ENCODE measurements at regions not wholly inside any gene's neighbourhood (a gene's known extent, or its start where the extent isn't known, plus 50 kb on each side); places are given as distances from the start of the nearest gene placed in this dataset.

DNA sequence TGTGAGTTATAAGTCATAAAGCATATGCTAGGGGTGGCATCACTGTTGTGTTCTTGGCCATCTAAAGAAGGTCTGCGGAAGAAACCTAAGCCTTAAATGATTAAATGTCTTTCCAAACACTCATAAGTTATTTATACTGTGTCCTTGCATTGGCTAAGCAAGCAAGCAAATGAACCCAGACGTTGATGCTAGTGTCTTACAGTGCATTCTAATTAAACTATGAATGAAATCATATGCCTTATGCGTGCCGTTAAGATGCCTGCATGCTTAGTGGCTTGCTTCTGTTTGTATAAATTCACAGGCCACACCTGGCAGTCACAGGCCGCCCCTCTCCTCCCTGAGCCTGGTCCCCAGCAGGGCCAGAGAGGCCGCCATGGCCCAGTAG is 49.9 kb downstream of the RIN2 start:
- no peak for DNase-seq

DNA sequence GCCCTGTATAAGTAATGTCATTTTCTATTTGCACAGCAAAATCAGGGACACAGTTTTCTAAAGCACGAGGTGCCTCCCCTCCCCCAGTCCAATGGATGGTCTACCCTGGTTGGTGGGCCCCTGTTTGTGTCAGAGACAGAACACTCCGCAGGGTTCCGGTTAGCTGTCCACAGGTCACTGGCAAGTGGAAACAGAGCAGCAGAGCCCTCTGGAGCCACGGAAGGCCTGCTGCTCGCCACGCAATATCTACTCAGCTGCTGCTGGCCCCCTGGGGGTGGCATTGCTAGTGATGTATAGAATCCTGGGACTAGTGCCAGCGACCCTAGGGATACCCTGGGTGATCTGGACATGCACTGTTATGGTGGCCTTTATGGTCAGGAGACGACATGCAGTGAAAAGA is 50.4 kb downstream of the RIN2 start:
- DNase-seq: no peak

DNA sequence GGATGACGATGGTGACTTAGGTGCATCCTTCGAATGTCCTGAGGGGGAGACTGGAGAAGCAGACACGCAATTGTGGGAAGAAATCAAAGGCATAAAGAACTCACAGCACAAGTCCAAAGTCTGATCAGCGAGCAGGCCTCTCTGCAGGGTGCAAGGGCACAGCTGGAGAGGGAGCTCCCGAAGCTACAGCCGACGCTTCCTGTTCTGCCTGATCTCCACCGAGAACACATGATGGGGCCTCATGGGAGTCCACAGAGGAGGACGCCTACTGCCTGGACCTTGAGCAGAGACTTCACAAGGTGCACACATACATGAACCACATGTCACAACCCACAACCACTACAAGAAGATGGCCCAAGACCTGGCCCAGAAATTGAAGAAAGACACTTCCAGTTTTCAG is 51.4 kb downstream of the RIN2 start:
- no peak for DNase-seq

DNA sequence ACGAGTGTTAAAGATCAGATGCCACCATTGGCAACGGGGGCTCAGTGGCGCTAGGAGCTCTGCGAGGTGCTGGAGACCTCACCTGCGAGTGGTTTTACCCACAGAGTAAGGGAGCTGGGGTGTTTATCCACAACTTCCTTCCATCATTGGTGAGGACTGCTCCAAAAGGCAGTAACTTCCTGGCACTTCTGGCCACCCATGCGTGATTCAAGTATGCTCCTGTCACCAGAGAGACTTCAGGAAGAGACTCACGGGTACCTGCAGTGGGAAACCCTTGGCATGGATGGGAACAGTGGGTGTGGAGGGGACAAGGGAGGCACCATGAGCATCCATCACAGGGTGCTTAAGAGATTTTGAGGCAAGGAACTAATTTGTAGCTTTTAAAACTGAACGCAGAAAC is 53.2 kb downstream of the RIN2 start:
- DNase-seq: no peak

DNA sequence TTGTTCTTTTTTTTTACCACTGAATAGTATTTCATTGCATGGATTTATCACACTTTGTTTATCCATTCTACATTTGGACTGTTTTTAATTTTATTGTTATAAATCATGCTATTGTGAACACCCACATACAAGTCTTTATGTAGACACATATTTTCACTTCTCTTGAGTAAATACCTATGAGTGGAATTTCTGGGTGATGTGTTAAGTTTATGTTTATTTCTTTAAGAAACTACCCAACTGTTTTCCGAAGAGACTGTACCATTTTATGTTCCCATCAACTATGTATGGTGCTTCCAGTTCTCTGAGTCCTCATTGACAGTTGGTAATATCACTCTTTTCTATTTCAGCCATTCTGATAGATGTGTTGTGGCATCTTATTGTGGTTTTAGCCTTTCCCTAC is 54.0 kb downstream of the RIN2 start:
- DNase-seq: no peak

DNA sequence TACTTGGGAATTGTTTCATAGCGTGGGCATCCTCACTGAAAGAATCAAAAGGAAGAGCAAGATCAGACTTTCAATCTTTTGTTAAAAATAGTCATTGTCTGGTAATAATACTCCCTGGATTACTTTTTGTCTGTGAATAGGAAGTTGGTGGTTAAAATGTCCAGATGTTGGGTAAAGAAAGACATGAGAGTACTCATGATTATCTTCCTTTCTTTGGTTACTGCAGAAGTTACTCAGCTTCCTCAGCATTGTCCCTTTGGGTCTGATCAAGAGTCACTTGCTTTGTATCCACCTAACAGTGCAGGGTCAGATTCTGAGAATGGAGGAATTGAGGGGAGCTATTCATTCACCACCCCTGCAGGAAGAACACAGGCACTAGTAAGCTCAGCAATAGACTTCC is 54.6 kb downstream of the RIN2 start:
- no peak for DNase-seq

DNA sequence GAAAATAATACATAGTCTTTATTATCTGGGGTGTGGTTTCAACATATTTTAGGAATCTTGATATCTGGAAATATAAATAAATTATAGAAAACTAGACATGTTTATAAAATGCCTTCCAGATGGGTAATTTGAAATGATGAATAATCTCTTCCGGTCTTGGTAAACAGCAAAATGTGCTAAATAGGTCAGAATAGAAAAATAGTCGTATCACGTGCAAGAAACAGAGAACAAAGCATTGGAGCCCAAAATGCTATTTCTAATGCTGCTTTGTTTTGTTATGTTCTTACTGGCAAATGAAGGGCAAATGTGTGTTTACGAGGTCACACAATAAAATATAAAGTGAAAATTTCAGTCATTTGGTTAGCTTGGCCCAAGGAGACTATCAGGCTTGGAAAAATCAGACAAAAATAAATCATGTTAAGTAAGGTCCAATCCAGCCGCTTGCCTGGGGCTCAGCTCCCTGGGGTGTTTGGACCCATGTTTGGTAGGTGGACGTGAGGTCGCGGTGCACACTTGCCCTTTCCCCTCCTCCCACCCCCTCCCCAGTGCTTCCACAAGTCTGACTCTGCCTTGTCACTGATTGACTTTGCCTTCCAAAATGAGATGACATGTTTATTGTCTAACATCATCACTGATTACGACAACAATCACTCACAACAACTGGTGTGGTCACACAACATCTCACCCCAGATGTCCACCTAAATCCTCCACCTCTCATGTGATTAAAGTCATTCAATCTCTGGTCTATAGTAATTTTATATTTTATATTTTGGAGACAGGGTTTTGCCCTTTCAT is 56.0 kb downstream of the RIN2 start:
- DNase-seq: no peak

DNA sequence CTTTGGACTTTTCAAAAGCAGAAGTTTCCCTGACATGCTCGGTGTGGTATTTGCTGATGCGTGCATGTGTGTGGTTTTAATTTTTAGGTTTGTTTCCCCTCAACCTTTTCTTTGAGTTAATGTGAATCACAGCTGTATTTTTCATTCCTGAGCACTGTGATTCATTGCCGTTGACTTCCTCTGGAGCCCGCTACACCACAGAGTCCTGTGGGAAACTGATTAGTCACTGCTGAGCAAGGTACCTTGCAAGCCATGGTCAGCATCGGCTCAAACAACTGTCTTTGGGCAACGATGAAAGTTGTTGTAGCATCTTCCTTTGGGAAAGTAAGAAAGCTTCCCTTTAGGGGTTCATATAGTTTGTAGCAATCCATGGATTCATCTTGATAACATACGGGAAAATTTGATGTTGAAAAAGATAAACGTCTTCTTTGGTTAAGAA is 57.5 kb downstream of the RIN2 start:
- DNase-seq: no peak

DNA sequence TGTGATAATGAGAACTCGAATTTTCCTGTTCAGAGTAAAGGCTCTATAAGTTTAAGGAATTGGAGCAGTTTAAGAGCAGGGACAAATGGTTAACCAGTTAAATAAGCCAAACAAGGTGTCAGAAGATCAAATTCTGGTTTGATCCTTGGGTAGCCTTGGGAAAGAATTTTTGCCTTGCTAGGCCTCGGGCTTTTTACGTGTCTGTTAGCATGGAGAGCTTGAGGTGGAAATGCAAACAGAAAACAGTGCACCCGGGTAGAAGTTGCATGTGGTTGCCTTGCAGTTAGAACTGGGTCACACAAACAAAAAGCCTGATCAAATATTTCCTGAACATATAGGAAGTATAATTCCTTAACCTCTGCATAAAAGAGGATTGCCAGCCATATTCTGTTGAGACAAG is 58.3 kb downstream of the RIN2 start:
- no peak for DNase-seq

DNA sequence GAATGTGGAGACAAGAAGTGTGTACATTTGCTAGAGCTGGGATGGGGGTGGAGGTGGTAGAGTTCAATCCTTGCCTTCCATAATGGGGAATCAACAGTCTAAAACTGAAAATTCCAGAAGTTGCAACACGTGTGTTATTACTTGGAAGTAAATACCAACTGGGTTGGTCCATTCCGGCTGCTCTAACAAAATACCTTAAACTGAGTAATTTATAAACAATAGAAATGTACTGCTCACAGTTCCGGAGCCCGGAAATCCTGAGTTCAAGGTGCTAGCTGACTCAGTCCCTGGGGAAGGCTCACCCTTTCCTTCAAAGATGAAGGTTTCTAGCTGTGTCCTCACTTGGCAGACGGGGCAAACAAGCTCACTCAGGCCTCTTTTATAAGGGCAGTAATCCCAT is 59.0 kb downstream of the RIN2 start:
- no peak for DNase-seq

DNA sequence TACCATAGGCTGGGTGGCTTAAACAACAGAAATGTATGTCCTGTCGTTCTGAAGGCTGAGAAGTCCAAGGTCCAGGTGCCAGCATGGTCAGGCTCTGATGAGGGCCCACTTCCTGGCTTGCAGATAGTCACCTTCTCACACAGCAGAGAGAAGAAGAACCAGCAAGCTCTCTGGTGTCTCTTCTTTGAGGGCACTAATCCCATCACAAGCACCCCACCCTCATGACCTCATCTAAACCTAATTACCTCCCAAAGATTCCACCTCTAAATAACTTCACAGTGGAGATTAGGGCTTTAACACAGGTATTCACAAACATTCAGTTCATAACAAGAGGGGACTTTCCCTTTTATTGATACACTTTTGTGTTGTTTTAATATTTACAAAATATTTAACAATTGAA is 61.1 kb downstream of the RIN2 start:
- DNase-seq: no peak

DNA sequence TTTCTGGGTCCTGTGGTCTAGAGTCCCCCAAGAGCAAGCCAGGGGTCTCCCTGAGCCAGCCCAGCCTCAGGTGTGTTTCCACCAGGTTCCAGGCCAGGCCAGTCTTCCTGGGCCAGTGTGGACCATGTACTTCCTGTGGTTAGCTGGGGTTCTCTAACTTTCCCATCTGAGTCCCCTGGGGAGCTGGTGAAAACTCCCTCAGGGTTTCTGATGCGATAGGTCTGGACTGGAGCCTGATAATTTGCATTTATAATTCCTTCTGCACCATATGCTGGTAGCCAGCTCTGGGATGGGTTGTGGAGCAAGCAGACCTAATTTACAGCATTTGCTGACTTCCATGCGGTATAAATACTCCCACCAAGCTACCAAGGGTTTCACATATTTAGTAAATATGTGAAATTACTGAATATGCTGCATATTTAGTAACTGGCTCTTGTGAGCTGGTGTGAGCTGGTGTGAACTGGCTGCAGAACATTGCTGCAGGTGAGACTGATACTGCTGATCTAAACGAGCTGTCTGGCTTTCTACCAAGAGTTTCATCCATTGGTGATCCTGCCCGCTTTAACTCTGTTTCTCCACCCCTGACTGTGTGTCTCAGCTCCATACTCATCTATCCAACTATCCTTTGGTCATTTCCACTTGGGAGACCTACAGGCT is 62.6 kb downstream of the RIN2 start:
- no peak for DNase-seq

DNA sequence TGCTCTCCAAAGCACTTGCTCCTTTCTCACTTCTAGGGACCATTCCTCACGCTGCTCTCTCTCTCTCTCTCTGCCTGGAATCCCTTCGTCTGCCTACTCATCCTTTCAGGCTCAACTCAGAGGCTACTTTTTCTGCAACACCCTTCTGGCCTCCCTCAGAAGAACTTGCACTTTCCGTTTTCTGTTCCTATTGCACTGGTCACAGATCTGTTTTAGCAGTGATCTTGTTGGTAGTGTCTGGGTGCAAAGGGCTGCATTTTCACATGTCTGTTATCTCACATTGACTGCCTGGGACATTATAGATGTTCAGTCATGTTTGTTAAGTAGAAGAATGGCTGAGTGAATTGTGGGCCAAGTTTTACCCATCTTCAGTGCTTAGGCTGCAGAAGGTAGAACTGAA is 63.5 kb downstream of the RIN2 start:
- DNase-seq: no peak

DNA sequence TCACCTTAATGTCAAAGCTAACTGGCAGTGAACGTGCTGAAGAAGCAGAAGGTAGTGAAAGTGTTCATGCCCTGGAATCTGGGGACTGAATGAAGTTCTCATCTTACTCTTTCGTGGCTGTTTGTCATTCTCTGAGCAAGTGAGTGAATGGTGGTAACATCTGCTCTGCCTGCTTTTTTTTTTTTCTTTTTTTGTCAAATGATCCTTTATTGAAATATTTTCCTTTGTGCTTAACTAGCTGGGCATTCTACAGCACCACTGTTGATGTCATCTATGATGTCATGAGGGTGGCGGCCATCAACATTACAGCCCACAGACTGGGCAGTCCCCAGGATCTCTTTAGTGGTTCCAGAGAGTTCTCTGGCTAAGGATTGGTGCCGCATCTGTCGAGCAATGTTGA is 65.2 kb downstream of the RIN2 start:
- no peak for DNase-seq

DNA sequence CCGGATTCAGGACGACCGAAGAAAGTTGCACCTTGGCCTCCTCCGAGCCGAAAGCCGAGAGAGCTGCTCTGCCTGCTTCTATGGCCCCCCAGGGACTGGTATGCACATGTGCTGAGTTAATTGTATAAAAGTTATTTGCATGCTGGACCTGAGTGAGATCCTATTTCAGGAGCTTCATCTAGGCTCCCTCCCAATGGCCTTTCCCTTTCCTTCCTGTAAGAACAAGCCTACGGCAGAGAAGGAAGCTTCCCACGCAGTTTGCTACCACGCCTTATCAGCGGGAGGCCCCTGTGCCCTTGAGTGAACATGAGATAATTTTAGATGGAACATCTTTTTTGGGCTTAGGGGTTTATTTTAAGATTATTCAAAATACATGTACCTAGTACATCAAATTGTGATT is 65.9 kb downstream of the RIN2 start:
- DNase-seq: no peak

DNA sequence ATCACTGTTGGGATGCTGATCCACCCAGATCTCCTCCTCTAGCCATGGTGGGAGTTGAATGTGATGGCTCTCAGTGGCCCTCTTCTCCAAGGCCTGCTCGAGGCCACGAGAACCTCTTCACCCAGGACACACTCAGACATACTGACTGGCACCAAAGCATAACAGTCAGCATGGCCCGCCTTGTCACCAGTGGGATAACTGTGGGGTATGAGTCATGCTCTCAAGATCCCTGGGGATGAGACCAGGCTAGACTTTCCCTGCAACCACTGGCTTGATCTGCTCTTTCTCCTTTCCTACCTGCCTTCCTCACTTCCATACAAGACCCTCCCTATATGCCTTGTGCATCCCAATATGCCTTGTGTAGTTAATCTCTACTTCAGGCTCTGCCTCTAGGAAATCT is 66.8 kb downstream of the RIN2 start:
- no peak for DNase-seq

DNA sequence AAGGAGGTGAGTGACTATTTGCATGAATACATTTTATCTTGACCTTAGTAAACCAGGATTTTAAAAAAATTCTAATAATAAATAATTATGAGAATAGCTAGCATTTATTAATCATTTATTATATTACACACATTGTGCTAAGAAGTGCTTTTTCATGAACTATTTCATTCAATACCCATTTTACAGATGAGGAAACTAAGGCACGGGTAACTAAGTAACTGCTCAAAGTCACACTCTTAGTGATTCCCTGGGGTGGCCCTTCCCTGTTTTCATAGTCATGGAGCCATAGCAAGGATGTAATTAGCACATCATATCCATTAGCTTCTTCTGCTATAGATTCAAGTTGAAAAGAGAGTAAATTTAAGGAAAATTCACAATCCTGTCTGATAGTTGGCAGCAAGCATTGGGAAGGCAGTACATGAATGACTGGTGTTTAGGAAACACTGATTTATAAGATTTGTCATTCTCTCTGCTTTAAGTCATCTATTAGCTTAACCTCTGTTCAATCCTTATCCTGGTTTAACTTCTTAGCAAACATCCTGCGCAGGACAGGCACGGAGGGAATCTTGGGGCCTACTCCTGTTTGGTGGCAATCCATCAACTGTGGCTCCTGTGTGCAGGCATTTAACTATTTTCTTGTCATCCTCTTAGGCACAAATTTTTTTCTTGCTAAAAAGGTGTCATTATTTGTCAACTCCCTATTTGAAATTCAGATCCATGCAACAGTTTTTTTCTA is 68.3 kb downstream of the RIN2 start:
- no peak for DNase-seq

DNA sequence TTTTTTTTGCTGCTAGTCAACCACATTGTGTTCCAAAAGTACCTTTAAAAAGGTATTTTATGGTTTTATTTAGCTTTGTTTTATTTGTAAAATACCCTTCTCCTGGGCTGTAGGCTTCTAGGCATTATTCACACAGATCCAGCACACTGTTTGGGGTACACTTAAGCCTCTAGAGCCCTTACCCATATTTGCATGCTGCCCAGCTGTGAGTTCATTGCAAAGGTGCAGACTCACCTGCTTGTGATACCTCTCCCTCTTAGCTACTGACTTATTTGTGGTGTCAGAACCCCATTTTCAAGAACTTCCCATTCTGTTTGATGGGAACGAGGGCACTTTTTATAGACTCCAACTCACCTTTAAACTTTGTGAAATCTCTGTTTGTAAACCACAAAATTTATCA is 69.8 kb downstream of the RIN2 start:
- DNase-seq: no peak

DNA sequence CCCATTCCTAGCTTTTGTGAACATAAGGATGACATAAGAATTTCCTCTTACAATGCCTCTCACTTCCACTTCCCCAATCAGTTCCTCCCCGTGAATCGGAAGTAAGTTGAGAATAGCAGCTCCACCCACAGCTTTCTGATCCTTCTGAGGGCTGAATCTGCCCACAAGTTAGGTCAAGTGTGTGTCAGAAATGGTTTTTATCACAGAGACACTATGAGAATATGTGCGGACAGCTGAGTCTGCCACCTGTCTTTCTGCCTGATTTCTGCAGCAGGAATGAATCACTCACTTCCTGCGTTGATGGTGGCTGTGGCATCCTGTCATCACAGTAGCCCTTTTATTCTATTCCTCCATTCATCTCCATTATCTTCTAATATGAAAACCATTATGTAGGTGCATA is 70.2 kb downstream of the RIN2 start:
- no peak for DNase-seq

DNA sequence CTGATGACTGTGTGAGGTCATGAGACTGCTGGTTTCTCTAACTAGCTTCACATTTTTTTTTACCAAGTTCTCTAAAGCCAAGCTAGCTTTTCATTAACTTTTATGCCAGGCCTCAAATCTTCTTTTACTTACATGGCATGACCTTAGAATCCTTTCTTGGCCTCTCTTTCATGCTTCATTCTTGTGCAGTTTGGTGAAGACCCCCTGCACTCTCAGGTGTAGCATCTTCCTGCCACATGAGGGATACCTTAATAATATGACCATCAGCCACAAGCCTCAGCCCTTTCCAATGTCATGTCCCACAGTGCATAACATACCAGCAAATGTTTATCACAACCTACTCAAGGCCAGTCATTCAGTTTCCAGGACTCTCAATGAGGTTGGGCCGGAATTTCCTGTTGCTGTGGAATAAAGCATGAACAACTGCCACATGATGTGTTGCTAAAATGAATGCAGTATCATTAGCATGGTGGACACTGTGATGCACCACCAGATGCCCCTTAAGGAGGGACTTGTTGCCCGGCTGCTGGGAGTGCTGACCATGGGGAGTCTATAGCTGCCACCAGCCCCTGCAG is 72.2 kb downstream of the RIN2 start:
- no peak for DNase-seq

DNA sequence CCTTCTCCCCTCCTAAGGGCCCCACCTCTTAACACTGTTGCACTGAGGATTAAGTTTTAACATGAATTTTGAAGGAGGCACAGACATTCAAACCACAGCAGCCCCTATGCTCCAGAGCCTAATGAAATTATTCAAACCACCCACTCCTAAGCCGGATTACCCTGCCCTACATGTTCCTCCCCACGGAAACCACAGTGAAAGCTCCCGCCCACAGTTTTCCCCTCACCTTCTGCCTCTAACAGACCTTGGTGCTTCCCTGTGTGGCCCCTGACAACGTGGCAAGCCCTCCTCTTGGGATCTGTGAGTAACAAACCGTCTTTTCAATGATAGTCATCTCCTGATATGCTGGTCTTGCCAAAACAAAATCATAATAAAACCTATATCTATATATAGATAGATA is 74.8 kb downstream of the RIN2 start:
- DNase-seq: no peak

DNA sequence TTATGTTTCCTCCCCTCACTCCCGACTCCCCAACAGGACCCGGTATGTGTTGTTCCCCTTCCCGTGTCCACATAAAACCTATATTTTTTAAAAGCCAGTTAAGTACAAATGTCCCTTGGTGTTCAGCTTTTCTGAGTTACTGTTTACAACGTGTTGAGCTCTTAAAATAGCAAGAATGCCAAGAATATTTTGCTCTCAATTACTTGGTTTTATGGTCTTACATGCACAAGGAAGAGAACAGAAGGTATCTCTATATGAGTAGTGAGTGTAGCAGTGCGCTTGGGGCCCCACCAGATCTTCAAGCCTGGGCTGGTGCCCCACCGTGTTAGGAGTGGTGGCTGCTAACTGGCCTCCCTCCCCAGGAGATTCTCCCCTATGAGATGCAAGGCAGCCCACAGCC is 75.3 kb downstream of the RIN2 start:
- no peak for DNase-seq

DNA sequence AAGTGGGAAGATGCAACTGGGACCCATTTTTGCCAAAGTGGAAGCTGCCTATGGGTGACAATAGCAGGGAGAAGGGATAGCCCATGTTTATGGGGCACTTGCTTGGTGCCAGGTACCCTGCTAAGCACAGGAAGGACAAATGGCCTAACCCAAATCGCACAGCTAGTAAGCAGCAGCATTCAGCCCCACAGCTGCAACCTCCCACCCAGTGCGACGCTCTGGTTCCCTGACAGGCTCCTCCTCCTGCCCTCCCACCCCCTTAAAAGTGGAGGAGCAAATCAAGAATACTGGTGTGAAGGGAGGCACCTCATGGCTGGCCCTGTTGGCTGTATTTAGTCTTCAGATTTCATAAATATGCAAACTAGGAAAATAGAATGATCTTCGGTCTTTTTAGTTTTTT is 76.2 kb downstream of the RIN2 start:
- DNase-seq: no peak

DNA sequence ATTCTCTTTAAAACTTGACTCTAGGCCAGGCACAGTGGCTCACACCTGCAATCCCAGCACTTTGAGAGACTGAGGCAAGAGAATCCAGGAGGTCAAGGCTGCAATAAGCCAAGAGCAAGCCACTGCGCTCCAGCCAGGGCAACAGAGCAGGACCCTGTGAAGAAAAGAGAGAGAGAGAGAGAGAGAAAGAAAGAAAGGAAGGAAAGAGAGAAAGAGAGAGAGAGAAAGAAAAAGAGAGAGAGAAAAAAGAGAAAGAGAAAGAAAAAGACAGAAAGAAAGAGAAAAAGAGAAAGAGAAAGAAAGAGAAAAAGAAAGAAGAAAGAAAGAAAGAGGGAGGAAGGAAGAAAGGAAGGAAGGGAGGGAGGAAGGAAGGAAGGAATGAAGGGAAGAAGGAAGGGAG is 76.7 kb downstream of the RIN2 start:
- no peak for DNase-seq

Measured in activated CD8-positive, alpha-beta memory T cell treated with anti-CD3 and anti-CD28 coated beads, Interleukin-2, amount 50 U/mL, for 48 hours (primary cell).